H1 (cell line): ENCODE measurements at regions not wholly inside any gene's neighbourhood (a gene's known extent, or its start where the extent isn't known, plus 50 kb on each side); places are given as distances from the start of the nearest gene placed in this dataset.

Experiments used
- CTCF ChIA-PET: fragments of 300-600 bp; sonication (Branson Sonifier 250); formaldehyde crosslinking; loops from one replicate; lab custom pipeline; 2021; ENCODE audit not compliant: partially characterized antibody; lab: Charles Lee
- POLR2A ChIA-PET: fragments of 300-600 bp; sonication (Branson Sonifier 250); formaldehyde crosslinking; loops from one replicate; lab custom pipeline; 2021; ENCODE audit warnings: inconsistent platforms; ENCODE audit not compliant: partially characterized antibody; lab: Charles Lee
- DNase-seq, 2 experiments: peaks; one replicate each; pipeline versions ENCODE4 v3.0.0 to v3.0.0-alpha.2; 2010 to 2022; ENCODE audit warnings: low spot score in 2 of 2, low read depth in 1 of 2, mixed read lengths in 1 of 2
- FAIRE-seq: peaks from 2 replicates; lab custom pipeline; 2011; peaks lifted over from hg19 to GRCh38; lab: Jason Lieb, UNC
- H2AFZ ChIP-seq: 2 replicates; pipeline ENCODE4 v1.8.1; 2012; ENCODE audit warnings: low read length, inconsistent platforms
- H2AK5ac ChIP-seq: 2 replicates; pipeline ENCODE4 v1.6.1; 2013; ENCODE audit warnings: low read depth, low read length
- H2BK120ac ChIP-seq: replicated peaks from 2 replicates; pipeline ENCODE3; 2013; ENCODE audit warnings: low read depth, low read length, inconsistent platforms
- H2BK12ac ChIP-seq: 2 replicates; pipeline ENCODE4 v1.6.1; 2013; ENCODE audit warnings: low read depth, low read length
- H2BK15ac ChIP-seq: 2 replicates; pipeline ENCODE4 v1.6.1; 2013; ENCODE audit warnings: low read length
- H2BK20ac ChIP-seq: 2 replicates; pipeline ENCODE4 v1.6.1; 2013; ENCODE audit warnings: low read length
- H2BK5ac ChIP-seq: 2 replicates; pipeline ENCODE4 v1.6.1; 2013; ENCODE audit warnings: low read depth, low read length
- H3K14ac ChIP-seq: 2 replicates; pipeline ENCODE4 v1.6.1; 2013; ENCODE audit warnings: inconsistent platforms; ENCODE audit not compliant: insufficient read length
- H3K18ac ChIP-seq: 2 replicates; pipeline ENCODE4 v1.6.1; 2013; ENCODE audit warnings: low read length; ENCODE audit errors: extremely low read depth
- H3K23ac ChIP-seq: 2 replicates; pipeline ENCODE4 v1.6.1; 2013; ENCODE audit warnings: inconsistent platforms; ENCODE audit not compliant: insufficient read length
- H3K23me2 ChIP-seq: 2 replicates; pipeline ENCODE4 v1.6.1; 2013; ENCODE audit warnings: low read depth, low read length
- H3K27ac ChIP-seq: 2 replicates; pipeline ENCODE4 v1.6.1; 2011; ENCODE audit warnings: low read depth, low read length, inconsistent platforms
- H3K27me3 ChIP-seq, 4 experiments: replicated peaks in 1 of 4; 1 replicate in 1 of 4; 2 replicates in 3 of 4; pipeline versions ENCODE4 v1.6.1 to v1.8.1; 2011 to 2013; ENCODE audit warnings: low read length in 3 of 4, mild to moderate bottlenecking in 3 of 4, inconsistent platforms in 2 of 4, mixed read lengths in 2 of 4, moderate library complexity in 1 of 4; ENCODE audit not compliant: control insufficient read depth in 3 of 4, insufficient read depth in 3 of 4; ENCODE audit errors: extremely low read depth in 1 of 4
- H3K36me3 ChIP-seq, 4 experiments: 2 replicates each; pipeline versions ENCODE4 v1.6.1 to v1.8.1; 2011 to 2013; ENCODE audit warnings: mild to moderate bottlenecking in 4 of 4, low read length in 3 of 4, moderate library complexity in 2 of 4, control low read depth in 1 of 4, inconsistent platforms in 1 of 4; ENCODE audit not compliant: insufficient read depth in 4 of 4, control insufficient read depth in 2 of 4
- H3K4ac ChIP-seq: replicated peaks from 2 replicates; pipeline ENCODE3; 2013; ENCODE audit warnings: low read length, low read depth, mixed read lengths, inconsistent platforms; ENCODE audit not compliant: insufficient read length
- H3K4me1 ChIP-seq, 4 experiments: replicated peaks in 1 of 4; 1 replicate in 1 of 4; 2 replicates in 3 of 4; pipeline versions ENCODE4 v1.6.1 to v1.8.1; 2011 to 2013; ENCODE audit warnings: low read length in 3 of 4, inconsistent platforms in 2 of 4, mixed read lengths in 1 of 4; ENCODE audit not compliant: insufficient read depth in 4 of 4, control insufficient read depth in 3 of 4
- H3K4me2 ChIP-seq, 2 experiments: 2 replicates each; pipeline versions ENCODE4 v1.6.1 to v1.8.1; 2011 to 2013; ENCODE audit warnings: low read depth in 2 of 2, low read length in 2 of 2, control low read depth in 1 of 2, inconsistent platforms in 1 of 2, mild to moderate bottlenecking in 1 of 2; ENCODE audit not compliant: insufficient read depth in 1 of 2
- H3K4me3 ChIP-seq, 4 experiments: fragments of 200-600, 300-600 bp in 1 of 4; sonication (generic), shearing (Covaris generic), sonication (Bioruptor Twin) in 1 of 4; 2 replicates each; pipeline versions ENCODE4 v1.5.1 to v1.8.1; 2011 to 2016; ENCODE audit warnings: low read length in 4 of 4, low read depth in 3 of 4, control low read depth in 2 of 4, inconsistent platforms in 2 of 4, mild to moderate bottlenecking in 2 of 4, mixed read lengths in 1 of 4, moderate library complexity in 1 of 4; ENCODE audit not compliant: insufficient read depth in 2 of 4; ENCODE audit errors: extremely low read depth in 1 of 4
- H3K56ac ChIP-seq: replicated peaks from 2 replicates; pipeline ENCODE3; 2013; ENCODE audit warnings: low read depth, mild to moderate bottlenecking, mixed read lengths, low read length, inconsistent platforms; ENCODE audit not compliant: insufficient read length
- H3K79me1 ChIP-seq: 2 replicates; pipeline ENCODE4 v1.6.1; 2013; ENCODE audit warnings: low read depth, low read length, control low read depth
- H3K79me2 ChIP-seq, 2 experiments: 2 replicates each; pipeline versions ENCODE4 v1.6.1 to v1.8.1; 2012 to 2013; ENCODE audit warnings: low read length in 2 of 2, mild to moderate bottlenecking in 2 of 2, inconsistent platforms in 1 of 2; ENCODE audit not compliant: insufficient read depth in 2 of 2, control insufficient read depth in 1 of 2
- H3K9ac ChIP-seq, 4 experiments: replicated peaks in 1 of 4; 1 replicate in 1 of 4; 2 replicates in 3 of 4; pipeline versions ENCODE4 v1.6.1 to v1.8.1; 2011 to 2013; ENCODE audit warnings: low read depth in 3 of 4, low read length in 3 of 4, control low read depth in 2 of 4, mild to moderate bottlenecking in 2 of 4, moderate library complexity in 2 of 4, inconsistent platforms in 1 of 4; ENCODE audit errors: extremely low read depth in 1 of 4
- H3K9me3 ChIP-seq, 2 experiments: 2 replicates each; pipeline versions ENCODE4 v1.6.1 to v1.8.1; 2012 to 2013; ENCODE audit warnings: mild to moderate bottlenecking in 2 of 2, moderate library complexity in 2 of 2, control low read depth in 1 of 2, inconsistent platforms in 1 of 2, low read depth in 1 of 2, low read length in 1 of 2, mixed read lengths in 1 of 2; ENCODE audit not compliant: insufficient read depth in 2 of 2
- H4K20me1 ChIP-seq, 2 experiments: replicated peaks in 1 of 2; 2 replicates each; pipeline versions ENCODE3 to v1.8.1; 2011 to 2013; ENCODE audit warnings: inconsistent platforms in 2 of 2, low read length in 2 of 2, mild to moderate bottlenecking in 1 of 2; ENCODE audit not compliant: insufficient read depth in 2 of 2, control insufficient read depth in 1 of 2
- H4K5ac ChIP-seq: 2 replicates; pipeline ENCODE4 v1.6.1; 2013; ENCODE audit warnings: low read length, low read depth, mixed read lengths, inconsistent platforms; ENCODE audit not compliant: insufficient read length
- H4K8ac ChIP-seq: 2 replicates; pipeline ENCODE4 v1.8.0; 2013; ENCODE audit warnings: mild to moderate bottlenecking, moderate library complexity, low read length, inconsistent platforms; ENCODE audit not compliant: insufficient read depth; ENCODE audit errors: extremely low read depth
- H4K91ac ChIP-seq: replicated peaks from 2 replicates; pipeline ENCODE3; 2013; ENCODE audit warnings: low read length, mixed read lengths, inconsistent platforms; ENCODE audit not compliant: insufficient read length
- ATF3 ChIP-seq: IDR thresholded peaks from 2 replicates; pipeline ENCODE4 v1.6.1; 2011; ENCODE audit warnings: low read depth, mild to moderate bottlenecking, low read length; ENCODE audit not compliant: insufficient read depth
- CEBPB ChIP-seq: IDR thresholded peaks from 2 replicates; pipeline ENCODE4 v1.6.1; 2012; ENCODE audit warnings: low read depth, low read length
- CTBP2 ChIP-seq: IDR thresholded peaks from 2 replicates; pipeline ENCODE4 v1.7.0; 2011; ENCODE audit warnings: borderline replicate concordance, mild to moderate bottlenecking, moderate library complexity, mixed read lengths, low read length; ENCODE audit not compliant: insufficient read depth, insufficient read length
- EP300 ChIP-seq, 2 experiments: IDR thresholded peaks; 1 replicate in 1 of 2; 2 replicates in 1 of 2; pipeline ENCODE4 v1.6.1; 2011 to 2012; ENCODE audit warnings: low read depth in 2 of 2, low read length in 2 of 2, mild to moderate bottlenecking in 2 of 2, borderline replicate concordance in 1 of 2, inconsistent platforms in 1 of 2, moderate library complexity in 1 of 2
- JUN ChIP-seq: IDR thresholded peaks from 2 replicates; pipeline ENCODE4 v1.6.1; 2011; ENCODE audit warnings: low read depth, mild to moderate bottlenecking, improper control_type of control experiment, low read length
- NRF1 ChIP-seq: IDR thresholded peaks from 2 replicates; pipeline ENCODE4 v1.6.1; 2011; ENCODE audit warnings: mild to moderate bottlenecking, low read depth, low read length, improper control_type of control experiment
- WGBS, 2 experiments: shearing (Covaris generic) in 1 of 2; methylation state at CpG; one replicate each; pipeline versions ENCODE4 v1.1.6 to v1.1.7; 2013 to 2015; ENCODE audit warnings: low lambda C conversion rate in 2 of 2, mixed read lengths in 2 of 2, inconsistent platforms in 1 of 2, low coverage in 1 of 2, missing lambda C conversion rate in 1 of 2; ENCODE audit not compliant: insufficient replicate concordance in 2 of 2, insufficient coverage in 1 of 2, insufficient read length in 1 of 2; ENCODE audit errors: extremely low coverage in 1 of 2, missing lambda C conversion rate in 1 of 2; 5-methylcytosine and 5-hydroxymethylcytosine counted together

GRCh38 chr4:129545599-129546278 lies 449.8 kb downstream of the C4orf33 start:
- Histone ChIP-seq H3K79me1 (no peaks in the 10 kb centered on the region), H3K27ac (no peak overlapping the region), H3K36me3 (no peaks in the 10 kb centered on the region), H3K4me2 (no peak overlapping the region), H3K9ac (no peak overlapping the region), H2BK120ac (no peak overlapping the region), H2AFZ (no peak overlapping the region), H3K56ac (no peak overlapping the region), H2AK5ac (no peak overlapping the region), H2BK15ac (no peak overlapping the region), H3K4ac (no peak overlapping the region), H4K8ac (no peak overlapping the region), H3K23ac (no peak overlapping the region), H3K79me2 (no peaks in the 10 kb centered on the region), H3K18ac (no peak overlapping the region), H3K23me2 (no peaks in the 10 kb centered on the region), H3K14ac (no peak overlapping the region), H3K27me3 (no peaks in the 10 kb centered on the region), H2BK20ac (no peak overlapping the region), H4K5ac (no peak overlapping the region), H4K91ac (no peak overlapping the region), H3K4me3 (no peak overlapping the region), H3K9me3 (no peaks in the 10 kb centered on the region), H4K20me1 (no peaks in the 10 kb centered on the region), H3K4me1 (no peaks in the 10 kb centered on the region), H2BK5ac (no peak overlapping the region), H2BK12ac (no peak overlapping the region)
- ChIA-PET CTCF (interaction anchor here (0.6 kb wide), 2 partner anchors 265 to 645 kb away, joined by 3 read pairs; no protein-coding TSS in a partner anchor), POLR2A (no interaction called here)
- WGBS, 2 experiments = 84% methylated on average over 5 of the region's 5 CpGs; no CpG with 5 or more reads in 1 of the 2 experiments
- FAIRE-seq (no peak), DNase-seq (no peak)
- TF ChIP-seq CEBPB = no peak
- TF ChIP-seq CTBP2 = no peak
- TF ChIP-seq JUN = no peak
- no peak for TF ChIP-seq NRF1
- no peak for TF ChIP-seq EP300 (IDR thresholded peaks at IDR 0.05; ENCODE audit: borderline replicate concordance in 1 of 2, low read depth in 2 of 2, low read length in 2 of 2)
- no peak for TF ChIP-seq ATF3
